ENCODE measurements at regions not wholly inside any gene's neighbourhood (a gene's known extent, or its start where the extent isn't known, plus 50 kb on each side); places are given as distances from the start of the nearest gene placed in this dataset.

- no peaks in the 10 kb centered on the region for H3K4me1 Mint-ChIP-seq (ENCODE audit: low read depth, unreplicated experiment)
- TF ChIP-seq CTCF (IDR thresholded peaks at IDR 0.05; ENCODE audit: unreplicated experiment) = no peak
- H3K27ac Mint-ChIP-seq (ENCODE audit: unreplicated experiment) = no peak overlapping the region
- no peak overlapping the region for H3K4me3 Mint-ChIP-seq (ENCODE audit: low read depth, unreplicated experiment)
- DNase-seq = no peak
- intact Hi-C loops (cut with micrococcal nuclease; ENCODE audit: unreplicated experiment) = no loop called here
- no peaks in the 10 kb centered on the region for H3K36me3 Mint-ChIP-seq (ENCODE audit: insufficient read depth, unreplicated experiment)
- H3K9me3 Mint-ChIP-seq (ENCODE audit: low read depth, unreplicated experiment) = no peaks in the 10 kb centered on the region
- BruUV-seq (replicated peaks) = no TSS peak
- CTCF ChIA-PET = interaction anchor here (0.5 kb wide), 1 partner anchor 14 kb away, joined by 3 read pairs; no protein-coding TSS in a partner anchor
- no peaks in the 10 kb centered on the region for H3K27me3 Mint-ChIP-seq (ENCODE audit: unreplicated experiment)
Measured at GRCh38 chr17:31758646-31759045, 100.4 kb downstream of the COPRS start.

- no TSS peak for BruUV-seq (replicated peaks)
- Mint-ChIP-seq H3K27me3 (ENCODE audit: unreplicated experiment) (no peaks in the 10 kb centered on the region), H3K9me3 (ENCODE audit: low read depth, unreplicated experiment) (no peaks in the 10 kb centered on the region), H3K4me3 (ENCODE audit: low read depth, unreplicated experiment) (no peak overlapping the region), H3K36me3 (ENCODE audit: insufficient read depth, unreplicated experiment) (no peaks in the 10 kb centered on the region), H3K4me1 (ENCODE audit: low read depth, unreplicated experiment) (no peaks in the 10 kb centered on the region), H3K27ac (ENCODE audit: unreplicated experiment) (no peak overlapping the region)
- CTCF ChIA-PET = interaction anchor here (0.7 kb wide), 1 partner anchor 9 kb away, joined by 3 read pairs; no protein-coding TSS in a partner anchor
- intact Hi-C loops (cut with micrococcal nuclease; ENCODE audit: unreplicated experiment) = no loop called here
- no peak for TF ChIP-seq CTCF (IDR thresholded peaks at IDR 0.05; ENCODE audit: unreplicated experiment)
- no peak for DNase-seq
Measured at GRCh38 chr17:31757097-31757496, 101.9 kb downstream of the COPRS start.

- H3K27me3 Mint-ChIP-seq (ENCODE audit: unreplicated experiment) = no peaks in the 10 kb centered on the region
- DNase-seq = peak; percentile 4
- no peak for TF ChIP-seq CTCF (IDR thresholded peaks at IDR 0.05; ENCODE audit: unreplicated experiment)
- H3K4me3 Mint-ChIP-seq (ENCODE audit: low read depth, unreplicated experiment) = no peak overlapping the region
- BruUV-seq (replicated peaks) = no TSS peak
- H3K4me1 Mint-ChIP-seq (ENCODE audit: low read depth, unreplicated experiment) = no peaks in the 10 kb centered on the region
- H3K27ac Mint-ChIP-seq (ENCODE audit: unreplicated experiment) = no peak overlapping the region
- intact Hi-C loops (cut with micrococcal nuclease; ENCODE audit: unreplicated experiment) = no loop called here
- CTCF ChIA-PET = no interaction called here
- no peaks in the 10 kb centered on the region for H3K9me3 Mint-ChIP-seq (ENCODE audit: low read depth, unreplicated experiment)
- no peaks in the 10 kb centered on the region for H3K36me3 Mint-ChIP-seq (ENCODE audit: insufficient read depth, unreplicated experiment)
Measured at GRCh38 chr17:31754239-31754945, 104.7 kb downstream of the COPRS start.

- BruUV-seq (replicated peaks) = no TSS peak
- no peak for TF ChIP-seq CTCF (IDR thresholded peaks at IDR 0.05; ENCODE audit: unreplicated experiment)
- Mint-ChIP-seq H3K4me1 (ENCODE audit: low read depth, unreplicated experiment) (no peaks in the 10 kb centered on the region), H3K36me3 (ENCODE audit: insufficient read depth, unreplicated experiment) (no peaks in the 10 kb centered on the region), H3K9me3 (ENCODE audit: low read depth, unreplicated experiment) (no peaks in the 10 kb centered on the region), H3K27ac (ENCODE audit: unreplicated experiment) (no peak overlapping the region), H3K27me3 (ENCODE audit: unreplicated experiment) (no peaks in the 10 kb centered on the region), H3K4me3 (ENCODE audit: low read depth, unreplicated experiment) (no peak overlapping the region)
- CTCF ChIA-PET = no interaction called here
- DNase-seq = no peak
- intact Hi-C loops (cut with micrococcal nuclease; ENCODE audit: unreplicated experiment) = no loop called here
Measured at GRCh38 chr17:31753011-31753410, 106.0 kb downstream of the COPRS start.
